ENCODE measurements at regions not wholly inside any gene's neighbourhood (a gene's known extent, or its start where the extent isn't known, plus 50 kb on each side); places are given as distances from the start of the nearest gene placed in this dataset.

DNA sequence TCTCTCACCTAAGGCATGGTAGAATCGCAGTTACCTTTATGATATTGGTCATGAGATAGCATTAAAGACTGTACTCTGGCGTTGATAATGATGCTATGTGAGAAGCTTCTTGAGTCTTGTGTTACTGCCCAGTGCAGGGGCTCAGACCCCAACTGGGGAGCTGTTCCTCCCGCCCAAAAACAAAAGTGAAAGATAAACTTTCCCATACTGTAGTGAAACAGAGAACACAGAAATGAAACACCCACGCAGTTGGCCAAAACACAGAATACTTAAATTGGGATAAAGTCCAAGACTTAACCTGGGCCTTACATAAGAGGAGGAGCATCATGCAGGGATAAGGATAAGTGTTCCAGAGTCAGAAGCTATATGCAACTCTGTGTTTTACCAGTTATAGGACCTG, 130.6 kb downstream of the HHIPL2 start:
- no peaks in the 10 kb centered on the region for H3K79me2 ChIP-seq (ENCODE audit: insufficient read depth, low read length)
- no peak overlapping the region for H3K27ac ChIP-seq (ENCODE audit: low read depth, low read length)
- H3K27me3 ChIP-seq (ENCODE audit: insufficient read depth, low read length) = no peaks in the 10 kb centered on the region
- no peak overlapping the region for H3K4me2 ChIP-seq (ENCODE audit: insufficient read depth, low read length)
- no peak for DNase-seq (ENCODE audit: insufficient read length, low spot score, missing footprints)
- H3K36me3 ChIP-seq (ENCODE audit: insufficient read depth, low read length) = no peaks in the 10 kb centered on the region
- no peak overlapping the region for H2AFZ ChIP-seq (ENCODE audit: low read length)
- no peak overlapping the region for H3K4me3 ChIP-seq (ENCODE audit: insufficient read depth, low read length)
- TF ChIP-seq, protein P1, sequence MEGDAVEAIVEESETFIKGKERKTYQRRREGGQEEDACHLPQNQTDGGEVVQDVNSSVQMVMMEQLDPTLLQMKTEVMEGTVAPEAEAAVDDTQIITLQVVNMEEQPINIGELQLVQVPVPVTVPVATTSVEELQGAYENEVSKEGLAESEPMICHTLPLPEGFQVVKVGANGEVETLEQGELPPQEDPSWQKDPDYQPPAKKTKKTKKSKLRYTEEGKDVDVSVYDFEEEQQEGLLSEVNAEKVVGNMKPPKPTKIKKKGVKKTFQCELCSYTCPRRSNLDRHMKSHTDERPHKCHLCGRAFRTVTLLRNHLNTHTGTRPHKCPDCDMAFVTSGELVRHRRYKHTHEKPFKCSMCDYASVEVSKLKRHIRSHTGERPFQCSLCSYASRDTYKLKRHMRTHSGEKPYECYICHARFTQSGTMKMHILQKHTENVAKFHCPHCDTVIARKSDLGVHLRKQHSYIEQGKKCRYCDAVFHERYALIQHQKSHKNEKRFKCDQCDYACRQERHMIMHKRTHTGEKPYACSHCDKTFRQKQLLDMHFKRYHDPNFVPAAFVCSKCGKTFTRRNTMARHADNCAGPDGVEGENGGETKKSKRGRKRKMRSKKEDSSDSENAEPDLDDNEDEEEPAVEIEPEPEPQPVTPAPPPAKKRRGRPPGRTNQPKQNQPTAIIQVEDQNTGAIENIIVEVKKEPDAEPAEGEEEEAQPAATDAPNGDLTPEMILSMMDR (IDR thresholded peaks at IDR 0.05; ENCODE audit: extremely low read depth, low read depth, low read length) = no peak
- no peaks in the 10 kb centered on the region for H3K9me3 ChIP-seq (ENCODE audit: low read depth, low read length)
- no peaks in the 10 kb centered on the region for H4K20me1 ChIP-seq (ENCODE audit: insufficient read depth, low read length)
- H3K4me1 ChIP-seq (ENCODE audit: insufficient read depth, low read length) = no peaks in the 10 kb centered on the region

DNA sequence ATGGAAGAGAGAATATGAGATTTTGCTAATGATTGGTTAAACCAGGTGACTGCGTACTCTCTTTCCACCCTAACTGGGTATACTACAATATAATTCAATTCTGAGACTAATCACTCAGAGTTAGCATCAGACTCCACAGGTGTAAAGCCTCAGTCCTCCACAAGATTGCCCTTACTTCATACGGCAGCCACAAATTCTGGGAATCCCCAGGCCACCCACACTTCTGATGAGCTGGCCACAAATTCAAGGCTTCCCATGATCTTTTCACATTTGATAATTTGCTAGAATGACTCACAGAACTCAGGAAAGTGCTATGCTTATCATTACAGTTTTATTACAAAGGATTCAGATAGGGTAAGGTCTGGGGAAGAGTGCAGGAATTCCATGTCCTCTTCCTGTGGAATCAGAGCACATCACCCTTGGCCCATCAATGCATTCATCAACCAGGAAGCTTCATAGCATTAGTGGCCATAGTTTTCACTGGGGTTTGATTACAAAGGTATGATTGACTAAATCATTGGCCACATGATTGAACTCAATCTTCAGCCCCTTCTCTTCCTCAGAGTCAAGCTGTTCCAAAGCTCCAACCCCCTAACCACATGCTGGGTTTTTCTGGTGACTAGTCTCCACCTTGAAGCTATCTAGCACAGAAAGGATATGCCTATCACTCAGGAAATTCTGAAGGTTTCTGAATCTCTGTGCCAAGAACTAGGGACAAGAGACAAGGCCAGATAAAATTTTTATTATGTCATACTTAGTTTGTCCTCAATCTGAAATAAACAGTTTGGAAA, 131.7 kb downstream of the HHIPL2 start:
- Histone ChIP-seq H3K4me3 (ENCODE audit: insufficient read depth, low read length) (no peak overlapping the region), H3K9me3 (ENCODE audit: low read depth, low read length) (no peaks in the 10 kb centered on the region), H2AFZ (ENCODE audit: low read length) (no peak overlapping the region), H4K20me1 (ENCODE audit: insufficient read depth, low read length) (no peaks in the 10 kb centered on the region), H3K27me3 (ENCODE audit: insufficient read depth, low read length) (no peaks in the 10 kb centered on the region), H3K27ac (ENCODE audit: low read depth, low read length) (no peak overlapping the region), H3K79me2 (ENCODE audit: insufficient read depth, low read length) (no peaks in the 10 kb centered on the region), H3K4me1 (ENCODE audit: insufficient read depth, low read length) (no peaks in the 10 kb centered on the region), H3K36me3 (ENCODE audit: insufficient read depth, low read length) (no peaks in the 10 kb centered on the region), H3K4me2 (ENCODE audit: insufficient read depth, low read length) (no peak overlapping the region)
- TF ChIP-seq, protein P1 (IDR thresholded peaks at IDR 0.05; ENCODE audit: extremely low read depth, low read depth, low read length) = no peak
- DNase-seq (ENCODE audit: insufficient read length, low spot score, missing footprints) = no peak

DNA sequence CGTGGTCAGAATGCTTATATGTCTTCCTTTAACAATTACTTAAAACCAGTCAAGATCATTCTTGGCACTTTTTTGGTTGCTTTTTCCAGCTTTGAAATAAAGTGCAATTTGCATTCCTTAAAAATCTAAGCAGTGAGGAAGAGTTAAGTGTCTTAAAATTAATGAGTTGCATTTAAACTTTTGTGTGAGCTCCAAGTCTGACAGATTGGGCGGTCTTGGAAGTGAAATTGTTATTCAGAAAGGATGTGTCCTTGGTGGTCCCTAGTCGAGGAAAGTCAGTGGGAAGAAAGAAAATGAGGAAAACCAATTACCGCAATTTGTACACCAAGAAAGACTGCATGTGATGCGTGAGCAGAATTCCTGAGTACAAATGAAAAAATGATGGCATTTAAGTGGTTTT, 132.5 kb downstream of the HHIPL2 start:
- H2AFZ ChIP-seq (ENCODE audit: low read length) = no peak overlapping the region
- no peak overlapping the region for H3K4me3 ChIP-seq (ENCODE audit: insufficient read depth, low read length)
- H3K27me3 ChIP-seq (ENCODE audit: insufficient read depth, low read length) = no peaks in the 10 kb centered on the region
- H3K27ac ChIP-seq (ENCODE audit: low read depth, low read length) = no peak overlapping the region
- no peaks in the 10 kb centered on the region for H4K20me1 ChIP-seq (ENCODE audit: insufficient read depth, low read length)
- no peaks in the 10 kb centered on the region for H3K79me2 ChIP-seq (ENCODE audit: insufficient read depth, low read length)
- H3K9me3 ChIP-seq (ENCODE audit: low read depth, low read length) = no peaks in the 10 kb centered on the region
- no peak overlapping the region for H3K4me2 ChIP-seq (ENCODE audit: insufficient read depth, low read length)
- H3K36me3 ChIP-seq (ENCODE audit: insufficient read depth, low read length) = no peaks in the 10 kb centered on the region
- TF ChIP-seq, protein P1 (IDR thresholded peaks at IDR 0.05; ENCODE audit: extremely low read depth, low read depth, low read length) = no peak
- no peaks in the 10 kb centered on the region for H3K4me1 ChIP-seq (ENCODE audit: insufficient read depth, low read length)
- no peak for DNase-seq (ENCODE audit: insufficient read length, low spot score, missing footprints)

DNA sequence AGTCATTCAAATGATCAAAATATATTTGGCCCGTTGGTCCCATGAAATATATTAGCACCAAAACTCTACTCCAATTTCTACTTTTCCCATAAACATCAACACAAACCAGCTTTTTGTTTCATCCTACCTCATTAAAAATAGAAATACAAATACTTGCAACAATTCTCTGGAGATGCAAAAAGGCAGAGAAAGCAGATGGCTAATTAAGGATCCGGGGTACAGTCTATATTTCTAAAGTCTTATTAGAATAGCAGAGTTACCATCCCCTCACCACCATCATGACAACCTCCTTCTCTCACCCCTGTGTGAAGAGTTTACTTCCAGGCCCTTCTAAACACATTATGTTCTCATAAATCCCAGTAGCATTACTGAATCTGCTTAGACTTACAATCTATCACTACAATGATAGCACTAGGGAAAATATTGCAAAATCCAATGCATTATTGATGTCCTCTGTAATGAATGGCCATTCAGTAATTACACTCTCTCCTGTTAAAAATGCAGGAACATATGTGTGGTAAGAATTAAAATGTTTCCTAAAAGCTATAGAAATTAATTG, 133.8 kb downstream of the HHIPL2 start:
- no peaks in the 10 kb centered on the region for H3K79me2 ChIP-seq (ENCODE audit: insufficient read depth, low read length)
- TF ChIP-seq, protein P1 (IDR thresholded peaks at IDR 0.05; ENCODE audit: extremely low read depth, low read depth, low read length) = no peak
- H4K20me1 ChIP-seq (ENCODE audit: insufficient read depth, low read length) = no peaks in the 10 kb centered on the region
- H3K27ac ChIP-seq (ENCODE audit: low read depth, low read length) = no peak overlapping the region
- no peaks in the 10 kb centered on the region for H3K27me3 ChIP-seq (ENCODE audit: insufficient read depth, low read length)
- no peaks in the 10 kb centered on the region for H3K9me3 ChIP-seq (ENCODE audit: low read depth, low read length)
- no peak overlapping the region for H2AFZ ChIP-seq (ENCODE audit: low read length)
- no peaks in the 10 kb centered on the region for H3K4me1 ChIP-seq (ENCODE audit: insufficient read depth, low read length)
- no peak overlapping the region for H3K4me3 ChIP-seq (ENCODE audit: insufficient read depth, low read length)
- no peak for DNase-seq (ENCODE audit: insufficient read length, low spot score, missing footprints)
- no peaks in the 10 kb centered on the region for H3K36me3 ChIP-seq (ENCODE audit: insufficient read depth, low read length)
- no peak overlapping the region for H3K4me2 ChIP-seq (ENCODE audit: insufficient read depth, low read length)
